OCI-LY7 (cell line): ENCODE measurements at regions not wholly inside any gene's neighbourhood (a gene's known extent, or its start where the extent isn't known, plus 50 kb on each side); places are given as distances from the start of the nearest gene placed in this dataset.

Source experiments
- BruUV-seq: library from RNA; stranded (reverse); fragments of 400-500 nt; replicated peaks from 2 replicates; lab custom pipeline; 2021; lab: Mats Ljungman, UMichigan
- CTCF ChIA-PET: fragments of 300-600 bp; sonication (Branson Sonifier 250); formaldehyde crosslinking; loops from one replicate; lab custom pipeline; 2022; ENCODE audit warnings: antibody characterized with exemption; ENCODE audit not compliant: unreplicated experiment; lab: Charles Lee
- POLR2A ChIA-PET: fragments of 300-600 bp; sonication (Branson Sonifier 250); formaldehyde crosslinking; loops from one replicate; lab custom pipeline; 2022; ENCODE audit warnings: antibody characterized with exemption; lab: Charles Lee
- DNase-seq: peaks from one replicate; pipeline ENCODE4 v3.0.0-alpha.2; 2015; ENCODE audit warnings: low spot score
- H2AFZ ChIP-seq: fragments of 200-600 bp; sonication (generic), shearing (Covaris generic); 2 replicates; pipeline ENCODE4 v1.6.1; 2014; ENCODE audit warnings: mild to moderate bottlenecking, antibody characterized with exemption, low read length, moderate library complexity
- H3K27ac ChIP-seq: fragments of 200-600 bp; sonication (generic); 2 replicates; pipeline ENCODE4 v1.5.1; 2014; ENCODE audit warnings: mixed run types, low read depth, mild to moderate bottlenecking, moderate library complexity, low read length, inconsistent platforms; ENCODE audit not compliant: poor library complexity, severe bottlenecking
- H3K36me3 ChIP-seq: fragments of 200-600 bp; sonication (generic); 2 replicates; pipeline ENCODE4 v1.6.1; 2014; ENCODE audit warnings: mild to moderate bottlenecking, antibody characterized with exemption, low read length, moderate library complexity, mixed read lengths; ENCODE audit not compliant: insufficient read depth
- H3K4me1 ChIP-seq: fragments of 200-600 bp; sonication (generic); 2 replicates; pipeline ENCODE4 v1.5.1; 2014; ENCODE audit warnings: mild to moderate bottlenecking, low read length; ENCODE audit not compliant: insufficient read depth, poor library complexity, severe bottlenecking
- H3K4me2 ChIP-seq: fragments of 200-600 bp; sonication (generic); 2 replicates; pipeline ENCODE4 v1.6.1; 2014; ENCODE audit warnings: mild to moderate bottlenecking, low read length
- H3K4me3 ChIP-seq: fragments of 200-600 bp; sonication (generic); 2 replicates; pipeline ENCODE4 v1.5.1; 2014; ENCODE audit warnings: mild to moderate bottlenecking, low read depth, low read length; ENCODE audit not compliant: poor library complexity, severe bottlenecking
- H3K79me2 ChIP-seq: fragments of 200-600 bp; sonication (generic); 2 replicates; pipeline ENCODE4 v1.6.1; 2016; ENCODE audit warnings: low read depth, mild to moderate bottlenecking, low read length, moderate library complexity, mixed read lengths; ENCODE audit not compliant: insufficient read depth
- H3K9me2 ChIP-seq: fragments of 200-600 bp; sonication (generic); 2 replicates; pipeline ENCODE4 v1.6.1; 2016; ENCODE audit warnings: mild to moderate bottlenecking, low read length, mixed read lengths; ENCODE audit not compliant: insufficient read depth
- H3K9me3 ChIP-seq: fragments of 200-600 bp; sonication (generic); 2 replicates; pipeline ENCODE4 v1.6.1; 2014; ENCODE audit warnings: mild to moderate bottlenecking, mixed run types, low read length, mixed read lengths
- H4K20me1 ChIP-seq: fragments of 200-600 bp; sonication (generic); 2 replicates; pipeline ENCODE4 v1.6.1; 2014; ENCODE audit warnings: mild to moderate bottlenecking, antibody characterized with exemption, low read length, moderate library complexity, mixed read lengths; ENCODE audit not compliant: insufficient read depth
- CTCF ChIP-seq: fragments of 200-600 bp; sonication (generic); conservative IDR thresholded peaks from 2 replicates; pipeline ENCODE4 v1.5.1; 2014; ENCODE audit warnings: mild to moderate bottlenecking, antibody characterized with exemption, low read length, moderate library complexity, mixed read lengths
- EZH2phosphoT487 ChIP-seq: fragments of 200-600 bp; sonication (generic); IDR thresholded peaks from 2 replicates; pipeline ENCODE4 v1.6.1; 2018; ENCODE audit warnings: low read depth, borderline replicate concordance, mild to moderate bottlenecking, mixed run types, antibody characterized with exemption, low read length, moderate library complexity, mixed read lengths
- intact Hi-C: fragments of 100-400 bp; cut with micrococcal nuclease; formaldehyde crosslinking; loops from one replicate; pipeline ENCODE4 v1.10.0; 2022; ENCODE audit not compliant: unreplicated experiment

GRCh38 chr6:169313347-169314010, 59.8 kb upstream of the THBS2 start:
- no peaks in the 10 kb centered on the region for H3K36me3 ChIP-seq
- no peak overlapping the region for H3K27ac ChIP-seq
- H3K4me2 ChIP-seq = no peak overlapping the region
- CTCF ChIA-PET = no interaction called here
- H3K9me3 ChIP-seq = no peaks in the 10 kb centered on the region
- H3K4me1 ChIP-seq = no peaks in the 10 kb centered on the region
- TF ChIP-seq EZH2phosphoT487 = no peak
- TF ChIP-seq CTCF = no peak
- DNase-seq = no peak
- H2AFZ ChIP-seq = no peak overlapping the region
- no peaks in the 10 kb centered on the region for H4K20me1 ChIP-seq
- no peak overlapping the region for H3K4me3 ChIP-seq
- no TSS peak for BruUV-seq
- POLR2A ChIA-PET = no interaction called here
- intact Hi-C loops = no loop called here
- H3K9me2 ChIP-seq = no peaks in the 10 kb centered on the region
- no peaks in the 10 kb centered on the region for H3K79me2 ChIP-seq

GRCh38 chr6:169312658-169313346, 59.2 kb upstream of the THBS2 start:
- no peaks in the 10 kb centered on the region for H3K79me2 ChIP-seq
- BruUV-seq = no TSS peak
- no peaks in the 10 kb centered on the region for H3K36me3 ChIP-seq
- H3K27ac ChIP-seq = no peak overlapping the region
- ChIA-PET CTCF (no interaction called here), POLR2A (no interaction called here)
- no peaks in the 10 kb centered on the region for H3K9me2 ChIP-seq
- no peaks in the 10 kb centered on the region for H3K9me3 ChIP-seq
- no peak overlapping the region for H2AFZ ChIP-seq
- no peaks in the 10 kb centered on the region for H4K20me1 ChIP-seq
- no peaks in the 10 kb centered on the region for H3K4me1 ChIP-seq
- no peak overlapping the region for H3K4me2 ChIP-seq
- intact Hi-C loops = no loop called here
- H3K4me3 ChIP-seq = no peak overlapping the region
- TF ChIP-seq EZH2phosphoT487 (no peak), CTCF (no peak)
- DNase-seq = no peak

GRCh38 chr6:169310983-169311382, 57.3 kb upstream of the THBS2 start:
- Histone ChIP-seq H3K36me3 (no peaks in the 10 kb centered on the region), H3K9me3 (no peaks in the 10 kb centered on the region), H3K4me2 (no peak overlapping the region), H4K20me1 (no peaks in the 10 kb centered on the region), H2AFZ (no peak overlapping the region), H3K4me3 (no peak overlapping the region), H3K27ac (no peak overlapping the region), H3K4me1 (no peaks in the 10 kb centered on the region), H3K9me2 (no peaks in the 10 kb centered on the region), H3K79me2 (no peaks in the 10 kb centered on the region)
- ChIA-PET CTCF (no interaction called here), POLR2A (no interaction called here)
- intact Hi-C loops = no loop called here
- TF ChIP-seq EZH2phosphoT487 (no peak), CTCF (no peak)
- no peak for DNase-seq
- no TSS peak for BruUV-seq
